ENCODE measurements at regions not wholly inside any gene's neighbourhood (a gene's known extent, or its start where the extent isn't known, plus 50 kb on each side); places are given as distances from the start of the nearest gene placed in this dataset.

GRCh38 chr5:136811551-136811950 is 446.2 kb upstream of the TRPC7 start:
- H3K27ac ChIP-seq (ENCODE audit: extremely low read depth, low read depth, low read length), result peak overlapping the region; percentile 41; the same call in 1 of the 2 replicates
- no peak overlapping the region for H3K4me3 ChIP-seq (ENCODE audit: low read depth, low read length)
- POLR2A ChIA-PET, result no interaction called here
- H3K9me3 ChIP-seq (ENCODE audit: control insufficient read depth, insufficient read depth, low read depth, low read length), result no peaks in the 10 kb centered on the region
- H3K4me1 ChIP-seq (ENCODE audit: control insufficient read depth, insufficient read depth, low read length), result peaks cover 11% of the 10 kb centered on the region
- CTCF ChIA-PET, result interaction anchor here (0.7 to 1.4 kb wide), 4 partner anchors 9 to 509 kb away, joined by 3 to 8 read pairs (median 6); no protein-coding TSS in a partner anchor
- H3K36me3 ChIP-seq (ENCODE audit: control insufficient read depth in 2 of 2, insufficient read depth in 1 of 2, low read length in 2 of 2), result no peaks in the 10 kb centered on the region
- TF ChIP-seq ZNF23 (tag by site-specific recombination; IDR thresholded peaks at IDR 0.05; ENCODE audit: borderline replicate concordance) (no peak), ZNF654 (tag by site-specific recombination; IDR thresholded peaks at IDR 0.05; ENCODE audit: low read depth) (no peak), PRDM4 (tag by site-specific recombination; IDR thresholded peaks at IDR 0.05) (no peak), ZNF140 (tag by site-specific recombination; IDR thresholded peaks at IDR 0.05) (no peak), ZNF830 (tag by site-specific recombination; IDR thresholded peaks at IDR 0.05; ENCODE audit: low read depth) (no peak), HOXC10 (CRISPR knock-in tag; IDR thresholded peaks at IDR 0.05) (no peak), ZNF76 (tag by site-specific recombination; IDR thresholded peaks at IDR 0.05; ENCODE audit: borderline replicate concordance, low read depth) (no peak), ZFP3 (tag by site-specific recombination; IDR thresholded peaks at IDR 0.05; ENCODE audit: low read depth) (no peak), ZNF544 (tag by site-specific recombination; IDR thresholded peaks at IDR 0.05) (no peak), KLF9 (tag by site-specific recombination; IDR thresholded peaks at IDR 0.05; ENCODE audit: low read depth) (no peak), MEIS1 (CRISPR knock-in tag; IDR thresholded peaks at IDR 0.05; ENCODE audit: borderline replicate concordance) (no peak), ZNF791 (tag by site-specific recombination; IDR thresholded peaks at IDR 0.05) (no peak), ZNF274 (IDR thresholded peaks at IDR 0.05; ENCODE audit: low read length) (no peak), ZNF274 (tag by site-specific recombination; IDR thresholded peaks at IDR 0.05; ENCODE audit: borderline replicate concordance) (no peak), ZBTB1 (tag by site-specific recombination; IDR thresholded peaks at IDR 0.05) (no peak), ZBTB48 (tag by site-specific recombination; IDR thresholded peaks at IDR 0.05) (no peak), ZNF132 (tag by site-specific recombination; IDR thresholded peaks at IDR 0.05; ENCODE audit: borderline replicate concordance) (no peak), ZNF133 (tag by site-specific recombination; IDR thresholded peaks at IDR 0.05) (no peak), ZNF555 (tag by site-specific recombination; conservative IDR thresholded peaks at IDR 0.05) (no peak), ZNF558 (tag by site-specific recombination; IDR thresholded peaks at IDR 0.05) (no peak), ZNF169 (tag by site-specific recombination; IDR thresholded peaks at IDR 0.05) (no peak)
- TF ChIP-seq, protein P1, sequence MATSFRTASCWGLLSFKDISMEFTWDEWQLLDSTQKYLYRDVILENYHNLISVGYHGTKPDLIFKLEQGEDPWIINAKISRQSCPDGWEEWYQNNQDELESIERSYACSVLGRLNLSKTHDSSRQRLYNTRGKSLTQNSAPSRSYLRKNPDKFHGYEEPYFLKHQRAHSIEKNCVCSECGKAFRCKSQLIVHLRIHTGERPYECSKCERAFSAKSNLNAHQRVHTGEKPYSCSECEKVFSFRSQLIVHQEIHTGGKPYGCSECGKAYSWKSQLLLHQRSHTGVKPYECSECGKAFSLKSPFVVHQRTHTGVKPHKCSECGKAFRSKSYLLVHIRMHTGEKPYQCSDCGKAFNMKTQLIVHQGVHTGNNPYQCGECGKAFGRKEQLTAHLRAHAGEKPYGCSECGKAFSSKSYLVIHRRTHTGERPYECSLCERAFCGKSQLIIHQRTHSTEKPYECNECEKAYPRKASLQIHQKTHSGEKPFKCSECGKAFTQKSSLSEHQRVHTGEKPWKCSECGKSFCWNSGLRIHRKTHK (tag by site-specific recombination; IDR thresholded peaks at IDR 0.05), result no peak
- TF ChIP-seq, protein P2, sequence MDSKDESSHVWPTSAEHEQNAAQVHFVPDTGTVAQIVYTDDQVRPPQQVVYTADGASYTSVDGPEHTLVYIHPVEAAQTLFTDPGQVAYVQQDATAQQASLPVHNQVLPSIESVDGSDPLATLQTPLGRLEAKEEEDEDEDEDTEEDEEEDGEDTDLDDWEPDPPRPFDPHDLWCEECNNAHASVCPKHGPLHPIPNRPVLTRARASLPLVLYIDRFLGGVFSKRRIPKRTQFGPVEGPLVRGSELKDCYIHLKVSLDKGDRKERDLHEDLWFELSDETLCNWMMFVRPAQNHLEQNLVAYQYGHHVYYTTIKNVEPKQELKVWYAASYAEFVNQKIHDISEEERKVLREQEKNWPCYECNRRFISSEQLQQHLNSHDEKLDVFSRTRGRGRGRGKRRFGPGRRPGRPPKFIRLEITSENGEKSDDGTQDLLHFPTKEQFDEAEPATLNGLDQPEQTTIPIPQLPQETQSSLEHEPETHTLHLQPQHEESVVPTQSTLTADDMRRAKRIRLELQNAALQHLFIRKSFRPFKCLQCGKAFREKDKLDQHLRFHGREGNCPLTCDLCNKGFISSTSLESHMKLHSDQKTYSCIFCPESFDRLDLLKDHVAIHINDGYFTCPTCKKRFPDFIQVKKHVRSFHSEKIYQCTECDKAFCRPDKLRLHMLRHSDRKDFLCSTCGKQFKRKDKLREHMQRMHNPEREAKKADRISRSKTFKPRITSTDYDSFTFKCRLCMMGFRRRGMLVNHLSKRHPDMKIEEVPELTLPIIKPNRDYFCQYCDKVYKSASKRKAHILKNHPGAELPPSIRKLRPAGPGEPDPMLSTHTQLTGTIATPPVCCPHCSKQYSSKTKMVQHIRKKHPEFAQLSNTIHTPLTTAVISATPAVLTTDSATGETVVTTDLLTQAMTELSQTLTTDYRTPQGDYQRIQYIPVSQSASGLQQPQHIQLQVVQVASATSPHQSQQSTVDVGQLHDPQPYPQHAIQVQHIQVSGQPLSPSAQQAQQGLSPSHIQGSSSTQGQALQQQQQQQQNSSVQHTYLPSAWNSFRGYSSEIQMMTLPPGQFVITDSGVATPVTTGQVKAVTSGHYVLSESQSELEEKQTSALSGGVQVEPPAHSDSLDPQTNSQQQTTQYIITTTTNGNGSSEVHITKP (tag by site-specific recombination; IDR thresholded peaks at IDR 0.05), result no peak
- TF ChIP-seq, protein P3, sequence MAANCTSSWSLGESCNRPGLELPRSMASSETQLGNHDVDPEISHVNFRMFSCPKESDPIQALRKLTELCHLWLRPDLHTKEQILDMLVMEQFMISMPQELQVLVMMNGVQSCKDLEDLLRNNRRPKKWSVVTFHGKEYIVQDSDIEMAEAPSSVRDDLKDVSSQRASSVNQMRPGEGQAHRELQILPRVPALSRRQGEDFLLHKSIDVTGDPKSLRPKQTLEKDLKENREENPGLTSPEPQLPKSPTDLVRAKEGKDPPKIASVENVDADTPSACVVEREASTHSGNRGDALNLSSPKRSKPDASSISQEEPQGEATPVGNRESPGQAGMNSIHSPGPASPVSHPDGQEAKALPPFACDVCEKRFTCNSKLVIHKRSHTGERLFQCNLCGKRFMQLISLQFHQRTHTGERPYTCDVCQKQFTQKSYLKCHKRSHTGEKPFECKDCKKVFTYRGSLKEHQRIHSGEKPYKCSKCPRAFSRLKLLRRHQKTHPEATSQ (tag by site-specific recombination; IDR thresholded peaks at IDR 0.05), result no peak
- TF ChIP-seq, protein P4, sequence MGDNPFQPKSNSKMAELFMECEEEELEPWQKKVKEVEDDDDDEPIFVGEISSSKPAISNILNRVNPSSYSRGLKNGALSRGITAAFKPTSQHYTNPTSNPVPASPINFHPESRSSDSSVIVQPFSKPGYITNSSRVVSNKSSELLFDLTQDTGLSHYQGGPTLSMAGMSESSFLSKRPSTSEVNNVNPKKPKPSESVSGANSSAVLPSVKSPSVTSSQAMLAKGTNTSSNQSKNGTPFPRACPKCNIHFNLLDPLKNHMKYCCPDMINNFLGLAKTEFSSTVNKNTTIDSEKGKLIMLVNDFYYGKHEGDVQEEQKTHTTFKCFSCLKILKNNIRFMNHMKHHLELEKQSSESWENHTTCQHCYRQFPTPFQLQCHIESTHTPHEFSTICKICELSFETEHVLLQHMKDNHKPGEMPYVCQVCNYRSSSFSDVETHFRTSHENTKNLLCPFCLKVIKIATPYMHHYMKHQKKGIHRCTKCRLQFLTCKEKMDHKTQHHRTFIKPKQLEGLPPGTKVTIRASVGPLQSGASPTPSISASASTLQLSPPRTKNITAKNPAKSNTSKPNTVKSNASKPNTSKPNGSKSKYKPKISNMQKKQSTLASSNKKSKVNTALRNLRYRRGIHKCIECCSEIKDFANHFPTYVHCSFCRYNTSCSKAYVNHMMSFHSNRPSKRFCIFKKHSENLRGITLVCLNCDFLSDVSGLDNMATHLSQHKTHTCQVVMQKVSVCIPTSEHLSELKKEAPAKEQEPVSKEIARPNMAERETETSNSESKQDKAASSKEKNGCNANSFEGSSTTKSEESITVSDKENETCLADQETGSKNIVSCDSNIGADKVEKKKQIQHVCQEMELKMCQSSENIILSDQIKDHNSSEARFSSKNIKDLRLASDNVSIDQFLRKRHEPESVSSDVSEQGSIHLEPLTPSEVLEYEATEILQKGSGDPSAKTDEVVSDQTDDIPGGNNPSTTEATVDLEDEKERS (tag by site-specific recombination; IDR thresholded peaks at IDR 0.05), result no peak
- TF ChIP-seq, protein P5, sequence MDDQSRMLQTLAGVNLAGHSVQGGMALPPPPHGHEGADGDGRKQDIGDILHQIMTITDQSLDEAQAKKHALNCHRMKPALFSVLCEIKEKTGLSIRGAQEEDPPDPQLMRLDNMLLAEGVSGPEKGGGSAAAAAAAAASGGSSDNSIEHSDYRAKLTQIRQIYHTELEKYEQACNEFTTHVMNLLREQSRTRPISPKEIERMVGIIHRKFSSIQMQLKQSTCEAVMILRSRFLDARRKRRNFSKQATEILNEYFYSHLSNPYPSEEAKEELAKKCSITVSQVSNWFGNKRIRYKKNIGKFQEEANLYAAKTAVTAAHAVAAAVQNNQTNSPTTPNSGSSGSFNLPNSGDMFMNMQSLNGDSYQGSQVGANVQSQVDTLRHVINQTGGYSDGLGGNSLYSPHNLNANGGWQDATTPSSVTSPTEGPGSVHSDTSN (CRISPR knock-in tag; IDR thresholded peaks at IDR 0.05), result no peak

All from HEK293 (cell line).